OCI-LY7 (cell line): ENCODE measurements at regions not wholly inside any gene's neighbourhood (a gene's known extent, or its start where the extent isn't known, plus 50 kb on each side); places are given as distances from the start of the nearest gene placed in this dataset.
"Not testable (repeated sequence)": the region's sequence is repeated elsewhere in the genome, so short reads cannot be mapped to it uniquely, and the experiment has no call there.

Experiments
- BruUV-seq: library from RNA; stranded (reverse); fragments of 400-500 nt; replicated peaks from 2 replicates; lab custom pipeline; 2021; lab: Mats Ljungman, UMichigan
- CTCF ChIA-PET: fragments of 300-600 bp; sonication (Branson Sonifier 250); formaldehyde crosslinking; loops from one replicate; lab custom pipeline; 2022; ENCODE audit warnings: antibody characterized with exemption; ENCODE audit not compliant: unreplicated experiment; lab: Charles Lee
- POLR2A ChIA-PET: fragments of 300-600 bp; sonication (Branson Sonifier 250); formaldehyde crosslinking; loops from one replicate; lab custom pipeline; 2022; ENCODE audit warnings: antibody characterized with exemption; lab: Charles Lee
- DNase-seq: peaks from one replicate; pipeline ENCODE4 v3.0.0-alpha.2; 2015; ENCODE audit warnings: low spot score
- H2AFZ ChIP-seq: fragments of 200-600 bp; sonication (generic), shearing (Covaris generic); 2 replicates; pipeline ENCODE4 v1.6.1; 2014; ENCODE audit warnings: mild to moderate bottlenecking, antibody characterized with exemption, low read length, moderate library complexity
- H3K27ac ChIP-seq: fragments of 200-600 bp; sonication (generic); 2 replicates; pipeline ENCODE4 v1.5.1; 2014; ENCODE audit warnings: mixed run types, low read depth, mild to moderate bottlenecking, moderate library complexity, low read length, inconsistent platforms; ENCODE audit not compliant: poor library complexity, severe bottlenecking
- H3K36me3 ChIP-seq: fragments of 200-600 bp; sonication (generic); 2 replicates; pipeline ENCODE4 v1.6.1; 2014; ENCODE audit warnings: mild to moderate bottlenecking, antibody characterized with exemption, low read length, moderate library complexity, mixed read lengths; ENCODE audit not compliant: insufficient read depth
- H3K4me1 ChIP-seq: fragments of 200-600 bp; sonication (generic); 2 replicates; pipeline ENCODE4 v1.5.1; 2014; ENCODE audit warnings: mild to moderate bottlenecking, low read length; ENCODE audit not compliant: insufficient read depth, poor library complexity, severe bottlenecking
- H3K4me2 ChIP-seq: fragments of 200-600 bp; sonication (generic); 2 replicates; pipeline ENCODE4 v1.6.1; 2014; ENCODE audit warnings: mild to moderate bottlenecking, low read length
- H3K4me3 ChIP-seq: fragments of 200-600 bp; sonication (generic); 2 replicates; pipeline ENCODE4 v1.5.1; 2014; ENCODE audit warnings: mild to moderate bottlenecking, low read depth, low read length; ENCODE audit not compliant: poor library complexity, severe bottlenecking
- H3K79me2 ChIP-seq: fragments of 200-600 bp; sonication (generic); 2 replicates; pipeline ENCODE4 v1.6.1; 2016; ENCODE audit warnings: low read depth, mild to moderate bottlenecking, low read length, moderate library complexity, mixed read lengths; ENCODE audit not compliant: insufficient read depth
- H3K9me2 ChIP-seq: fragments of 200-600 bp; sonication (generic); 2 replicates; pipeline ENCODE4 v1.6.1; 2016; ENCODE audit warnings: mild to moderate bottlenecking, low read length, mixed read lengths; ENCODE audit not compliant: insufficient read depth
- H3K9me3 ChIP-seq: fragments of 200-600 bp; sonication (generic); 2 replicates; pipeline ENCODE4 v1.6.1; 2014; ENCODE audit warnings: mild to moderate bottlenecking, mixed run types, low read length, mixed read lengths
- H4K20me1 ChIP-seq: fragments of 200-600 bp; sonication (generic); 2 replicates; pipeline ENCODE4 v1.6.1; 2014; ENCODE audit warnings: mild to moderate bottlenecking, antibody characterized with exemption, low read length, moderate library complexity, mixed read lengths; ENCODE audit not compliant: insufficient read depth
- EZH2phosphoT487 ChIP-seq: fragments of 200-600 bp; sonication (generic); IDR thresholded peaks from 2 replicates; pipeline ENCODE4 v1.6.1; 2018; ENCODE audit warnings: low read depth, borderline replicate concordance, mild to moderate bottlenecking, mixed run types, antibody characterized with exemption, low read length, moderate library complexity, mixed read lengths
- intact Hi-C: fragments of 100-400 bp; cut with micrococcal nuclease; formaldehyde crosslinking; loops from one replicate; pipeline ENCODE4 v1.10.0; 2022; ENCODE audit not compliant: unreplicated experiment
- TF ChIP-seq, protein P1 (sequence below): fragments of 200-600 bp; sonication (generic); conservative IDR thresholded peaks from 2 replicates; pipeline ENCODE4 v1.5.1; 2014; ENCODE audit warnings: mild to moderate bottlenecking, antibody characterized with exemption, low read length, moderate library complexity, mixed read lengths

DNA sequence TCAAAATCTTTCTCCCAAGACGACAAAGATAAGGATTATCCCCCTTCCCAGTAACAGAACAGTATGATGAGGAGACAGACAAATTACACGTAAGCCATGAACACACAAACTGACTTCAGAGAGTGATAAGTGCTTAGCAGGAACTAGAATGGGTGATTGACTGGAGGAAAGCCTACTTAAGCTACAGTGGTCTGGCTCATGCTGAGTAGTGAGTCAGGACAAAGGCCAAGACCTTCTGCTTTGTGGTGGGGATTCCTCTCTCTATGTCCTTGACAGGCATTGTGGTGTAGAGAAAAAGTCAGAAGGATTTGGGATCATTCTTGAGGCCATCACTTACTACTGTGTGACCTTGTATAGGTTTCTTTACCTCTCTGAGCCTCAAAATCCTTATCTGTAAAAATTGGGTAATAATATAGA lies 381.9 kb upstream of the CCL2 start:
- ChIA-PET CTCF (no interaction called here), POLR2A (no interaction called here)
- Histone ChIP-seq H3K9me3 (no peaks in the 10 kb centered on the region), H3K4me2 (no peak overlapping the region), H3K9me2 (no peaks in the 10 kb centered on the region), H3K36me3 (no peaks in the 10 kb centered on the region), H3K4me1 (no peaks in the 10 kb centered on the region), H3K4me3 (no peak overlapping the region), H3K79me2 (no peaks in the 10 kb centered on the region), H2AFZ (no peak overlapping the region), H3K27ac (no peak overlapping the region), H4K20me1 (no peaks in the 10 kb centered on the region)
- no peak for DNase-seq
- BruUV-seq = no TSS peak
- no peak for TF ChIP-seq EZH2phosphoT487
- TF ChIP-seq, protein P1, sequence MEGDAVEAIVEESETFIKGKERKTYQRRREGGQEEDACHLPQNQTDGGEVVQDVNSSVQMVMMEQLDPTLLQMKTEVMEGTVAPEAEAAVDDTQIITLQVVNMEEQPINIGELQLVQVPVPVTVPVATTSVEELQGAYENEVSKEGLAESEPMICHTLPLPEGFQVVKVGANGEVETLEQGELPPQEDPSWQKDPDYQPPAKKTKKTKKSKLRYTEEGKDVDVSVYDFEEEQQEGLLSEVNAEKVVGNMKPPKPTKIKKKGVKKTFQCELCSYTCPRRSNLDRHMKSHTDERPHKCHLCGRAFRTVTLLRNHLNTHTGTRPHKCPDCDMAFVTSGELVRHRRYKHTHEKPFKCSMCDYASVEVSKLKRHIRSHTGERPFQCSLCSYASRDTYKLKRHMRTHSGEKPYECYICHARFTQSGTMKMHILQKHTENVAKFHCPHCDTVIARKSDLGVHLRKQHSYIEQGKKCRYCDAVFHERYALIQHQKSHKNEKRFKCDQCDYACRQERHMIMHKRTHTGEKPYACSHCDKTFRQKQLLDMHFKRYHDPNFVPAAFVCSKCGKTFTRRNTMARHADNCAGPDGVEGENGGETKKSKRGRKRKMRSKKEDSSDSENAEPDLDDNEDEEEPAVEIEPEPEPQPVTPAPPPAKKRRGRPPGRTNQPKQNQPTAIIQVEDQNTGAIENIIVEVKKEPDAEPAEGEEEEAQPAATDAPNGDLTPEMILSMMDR = no peak
- intact Hi-C loops = no loop called here

DNA sequence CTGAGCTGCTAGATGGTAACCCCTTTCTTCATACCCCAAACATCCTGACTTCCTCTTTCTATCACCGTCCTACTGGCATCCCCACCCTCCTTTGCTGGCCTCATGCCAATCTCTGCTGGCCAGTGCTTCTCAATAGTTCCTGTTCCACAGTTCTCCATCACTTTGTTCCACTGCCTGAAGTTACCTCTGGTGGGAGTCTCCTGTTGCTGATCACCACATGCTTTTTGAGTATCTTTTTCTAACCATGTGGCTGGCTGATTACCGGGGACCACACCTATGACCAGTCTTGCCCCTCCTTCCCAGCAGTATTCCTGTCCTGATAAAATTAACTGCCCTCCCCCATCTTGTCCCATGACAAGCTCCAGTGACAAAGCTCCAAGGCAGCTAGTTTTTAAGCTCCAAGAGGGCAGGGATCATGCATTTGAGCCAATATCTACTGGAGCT lies 380.4 kb upstream of the CCL2 start:
- Histone ChIP-seq H3K9me2 (no peaks in the 10 kb centered on the region), H3K4me2 (no peak overlapping the region), H3K9me3 (no peaks in the 10 kb centered on the region), H3K4me3 (no peak overlapping the region), H3K79me2 (no peaks in the 10 kb centered on the region), H3K27ac (no peak overlapping the region), H2AFZ (no peak overlapping the region), H3K4me1 (no peaks in the 10 kb centered on the region), H4K20me1 (no peaks in the 10 kb centered on the region), H3K36me3 (no peaks in the 10 kb centered on the region)
- intact Hi-C loops = no loop called here
- no peak for TF ChIP-seq EZH2phosphoT487
- TF ChIP-seq, protein P1 = no peak
- ChIA-PET POLR2A (interaction anchor here (1.3 kb wide), 1 partner anchor 16 kb away, joined by 3 read pairs; no protein-coding TSS in a partner anchor), CTCF (no interaction called here)
- no TSS peak for BruUV-seq
- DNase-seq = no peak

GRCh38 chr17:33875973-33876372 lies 379.1 kb upstream of the CCL2 start:
- Histone ChIP-seq H3K36me3 (no peaks in the 10 kb centered on the region), H3K9me3 (no peaks in the 10 kb centered on the region), H3K4me2 (no peak overlapping the region), H3K79me2 (no peaks in the 10 kb centered on the region), H3K4me3 (no peak overlapping the region), H4K20me1 (no peaks in the 10 kb centered on the region), H3K9me2 (no peaks in the 10 kb centered on the region), H2AFZ (no peak overlapping the region), H3K27ac (no peak overlapping the region), H3K4me1 (no peaks in the 10 kb centered on the region)
- intact Hi-C loops = no loop called here
- TF ChIP-seq EZH2phosphoT487 = no peak
- TF ChIP-seq, protein P1 = no peak
- ChIA-PET POLR2A (no interaction called here), CTCF (no interaction called here)
- DNase-seq = no peak
- no TSS peak for BruUV-seq

- H3K27ac ChIP-seq, H3K79me2 ChIP-seq, H3K9me3 ChIP-seq, intact Hi-C loops, H3K4me2 ChIP-seq, POLR2A ChIA-PET, CTCF ChIA-PET, BruUV-seq, H2AFZ ChIP-seq, H3K4me3 ChIP-seq, H4K20me1 ChIP-seq, H3K4me1 ChIP-seq, DNase-seq, H3K9me2 ChIP-seq, H3K36me3 ChIP-seq: not testable (repeated sequence)
Observed at GRCh38 chr17:33882273-33882672, 372.8 kb upstream of the CCL2 start.

DNA sequence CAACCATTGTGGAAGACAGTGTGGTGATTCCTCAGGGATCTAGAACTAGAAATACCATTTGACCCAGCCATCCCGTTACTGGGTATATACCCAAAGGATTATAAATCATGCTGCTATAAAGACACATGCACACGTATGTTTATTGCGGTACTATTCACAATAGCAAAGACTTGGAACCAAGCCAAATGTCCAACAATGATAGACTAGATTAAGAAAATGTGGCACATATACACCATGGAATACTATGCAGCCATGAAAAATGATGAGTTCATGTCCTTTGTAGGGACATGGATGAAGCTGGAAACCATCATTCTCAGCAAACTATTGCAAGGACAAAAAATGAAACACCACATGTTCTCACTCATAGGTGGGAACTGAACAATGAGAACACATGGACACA lies 372.4 kb upstream of the CCL2 start:
- POLR2A ChIA-PET, H3K36me3 ChIP-seq, H3K9me3 ChIP-seq, H2AFZ ChIP-seq, intact Hi-C loops, H3K79me2 ChIP-seq, H3K4me1 ChIP-seq, DNase-seq, H3K9me2 ChIP-seq, BruUV-seq, H4K20me1 ChIP-seq, CTCF ChIA-PET, H3K27ac ChIP-seq, H3K4me2 ChIP-seq, H3K4me3 ChIP-seq: not testable (repeated sequence)
